ENCODE measurements at regions not wholly inside any gene's neighbourhood (a gene's known extent, or its start where the extent isn't known, plus 50 kb on each side); places are given as distances from the start of the nearest gene placed in this dataset.

DNA sequence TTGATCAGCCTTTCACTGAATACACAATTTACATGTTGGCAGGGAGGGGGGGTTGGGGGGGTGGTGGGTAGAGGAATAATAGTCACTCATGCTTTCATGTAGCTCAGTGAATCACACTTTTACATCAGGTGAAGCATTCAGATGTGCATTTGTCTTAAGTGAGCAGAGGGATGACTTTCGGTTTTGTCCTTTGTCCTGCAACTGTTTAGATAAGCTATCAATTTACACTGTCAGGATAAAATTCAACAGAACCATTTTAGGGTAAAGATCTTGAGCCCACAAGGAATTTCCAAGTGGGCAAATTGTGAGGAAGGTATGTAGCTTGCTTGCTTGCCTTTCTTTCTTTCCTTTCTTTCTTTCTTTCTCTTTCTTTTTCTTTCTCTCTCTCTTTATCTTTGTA, 576.2 kb downstream of the MTRR start:
- Histone ChIP-seq H3K4me3 (replicated peaks in 1 of 2; ENCODE audit: low read depth in 1 of 2, low read length in 2 of 2) (no peak overlapping the region), H3K27ac (ENCODE audit: low read depth, low read length) (no peak overlapping the region), H3K9ac (ENCODE audit: low read length) (no peak overlapping the region), H3K27me3 (ENCODE audit: insufficient read depth, low read length) (no peaks in the 10 kb centered on the region), H3K4me1 (ENCODE audit: control insufficient read depth in 1 of 2, insufficient read depth in 2 of 2, low read length in 2 of 2) (no peaks in the 10 kb centered on the region), H3K79me2 (ENCODE audit: insufficient read depth, low read length) (no peaks in the 10 kb centered on the region), H3K4me2 (ENCODE audit: low read length) (no peak overlapping the region), H4K20me1 (ENCODE audit: insufficient read depth) (no peaks in the 10 kb centered on the region), H2AFZ (ENCODE audit: low read depth, low read length, poor library complexity, severe bottlenecking) (no peak overlapping the region), H3K9me2 (ENCODE audit: insufficient read depth) (no peaks in the 10 kb centered on the region), H3K9me3 (ENCODE audit: control insufficient read depth in 1 of 2, insufficient read depth in 1 of 2, low read depth in 1 of 2, low read length in 2 of 2) (peaks cover under 1 to 27% of the 10 kb centered on the region in 2 experiments; a peak in 2 of 4 replicates), H3K36me3 (ENCODE audit: control insufficient read depth in 1 of 2, insufficient read depth in 2 of 2, low read length in 2 of 2) (no peaks in the 10 kb centered on the region)
- ChIA-PET CTCF (no interaction called here), POLR2A (no interaction called here), RAD21 (ENCODE audit: low non-redundant PET in 1 of 2, low total read pairs in 2 of 2, uncharacterized antibody in 2 of 2, unreplicated experiment in 2 of 2) (no interaction called here)
- intact Hi-C loops (cut with micrococcal nuclease): no loop called here
- no TSS peak for BruUV-seq (replicated peaks)
- ATAC-seq (no peak), DNase-seq (ENCODE audit: low read depth, low spot score) (no peak)
- no peak for TF ChIP-seq ZNF274 (IDR thresholded peaks at IDR 0.05; ENCODE audit: low read depth, low read length)
- TF ChIP-seq JUND (IDR thresholded peaks at IDR 0.05): no peak
- TF ChIP-seq CEBPB (IDR thresholded peaks at IDR 0.05; ENCODE audit: low read depth): no peak
- no peak for TF ChIP-seq ELF1 (IDR thresholded peaks at IDR 0.05; ENCODE audit: borderline replicate concordance, low read depth)
- no peak for TF ChIP-seq FOSL1 (IDR thresholded peaks at IDR 0.05; ENCODE audit: low read depth)
- TF ChIP-seq MAX (IDR thresholded peaks at IDR 0.05): no peak
- TF ChIP-seq, protein P1, sequence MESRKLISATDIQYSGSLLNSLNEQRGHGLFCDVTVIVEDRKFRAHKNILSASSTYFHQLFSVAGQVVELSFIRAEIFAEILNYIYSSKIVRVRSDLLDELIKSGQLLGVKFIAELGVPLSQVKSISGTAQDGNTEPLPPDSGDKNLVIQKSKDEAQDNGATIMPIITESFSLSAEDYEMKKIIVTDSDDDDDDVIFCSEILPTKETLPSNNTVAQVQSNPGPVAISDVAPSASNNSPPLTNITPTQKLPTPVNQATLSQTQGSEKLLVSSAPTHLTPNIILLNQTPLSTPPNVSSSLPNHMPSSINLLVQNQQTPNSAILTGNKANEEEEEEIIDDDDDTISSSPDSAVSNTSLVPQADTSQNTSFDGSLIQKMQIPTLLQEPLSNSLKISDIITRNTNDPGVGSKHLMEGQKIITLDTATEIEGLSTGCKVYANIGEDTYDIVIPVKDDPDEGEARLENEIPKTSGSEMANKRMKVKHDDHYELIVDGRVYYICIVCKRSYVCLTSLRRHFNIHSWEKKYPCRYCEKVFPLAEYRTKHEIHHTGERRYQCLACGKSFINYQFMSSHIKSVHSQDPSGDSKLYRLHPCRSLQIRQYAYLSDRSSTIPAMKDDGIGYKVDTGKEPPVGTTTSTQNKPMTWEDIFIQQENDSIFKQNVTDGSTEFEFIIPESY (IDR thresholded peaks at IDR 0.05; ENCODE audit: extremely low read depth, insufficient replicate concordance, low read length): no peak
- TF ChIP-seq EGR1 (IDR thresholded peaks at IDR 0.05; ENCODE audit: low read depth): no peak
- no peak for TF ChIP-seq EZH2 (IDR thresholded peaks at IDR 0.05)

- Histone ChIP-seq H3K9me2 (ENCODE audit: insufficient read depth) (no peaks in the 10 kb centered on the region), H3K27ac (ENCODE audit: low read depth, low read length) (no peak overlapping the region), H3K79me2 (ENCODE audit: insufficient read depth, low read length) (no peaks in the 10 kb centered on the region), H3K4me1 (ENCODE audit: control insufficient read depth in 1 of 2, insufficient read depth in 2 of 2, low read length in 2 of 2) (no peaks in the 10 kb centered on the region), H3K36me3 (ENCODE audit: control insufficient read depth in 1 of 2, insufficient read depth in 2 of 2, low read length in 2 of 2) (no peaks in the 10 kb centered on the region), H3K9ac (ENCODE audit: low read length) (no peak overlapping the region), H2AFZ (ENCODE audit: low read depth, low read length, poor library complexity, severe bottlenecking) (no peak overlapping the region), H3K27me3 (ENCODE audit: insufficient read depth, low read length) (no peaks in the 10 kb centered on the region), H4K20me1 (ENCODE audit: insufficient read depth) (no peaks in the 10 kb centered on the region), H3K4me2 (ENCODE audit: low read length) (no peak overlapping the region), H3K9me3 (ENCODE audit: control insufficient read depth in 1 of 2, insufficient read depth in 1 of 2, low read depth in 1 of 2, low read length in 2 of 2) (peaks cover 4 to 29% of the 10 kb centered on the region in 2 experiments; a peak in 2 of 4 replicates), H3K4me3 (replicated peaks in 1 of 2; ENCODE audit: low read depth in 1 of 2, low read length in 2 of 2) (no peak overlapping the region)
- CTCF ChIA-PET: no interaction called here
- BruUV-seq (replicated peaks): no TSS peak
- DNase-seq (ENCODE audit: low read depth, low spot score) (no peak), ATAC-seq (no peak)
- POLR2A ChIA-PET: no interaction called here
- intact Hi-C loops (cut with micrococcal nuclease): no loop called here
- RAD21 ChIA-PET (ENCODE audit: low non-redundant PET in 1 of 2, low total read pairs in 2 of 2, uncharacterized antibody in 2 of 2, unreplicated experiment in 2 of 2): no interaction called here
- TF ChIP-seq ELF1 (IDR thresholded peaks at IDR 0.05; ENCODE audit: borderline replicate concordance, low read depth): no peak
- no peak for TF ChIP-seq YY1 (IDR thresholded peaks at IDR 0.05; ENCODE audit: extremely low read depth, insufficient replicate concordance, low read depth, low read length)
- TF ChIP-seq MAX (IDR thresholded peaks at IDR 0.05): no peak
- no peak for TF ChIP-seq POLR2AphosphoS5 (IDR thresholded peaks at IDR 0.05; ENCODE audit: low read depth, low read length)
- no peak for TF ChIP-seq CBX3 (IDR thresholded peaks at IDR 0.05; ENCODE audit: low read depth)
- TF ChIP-seq CTCF (IDR thresholded peaks at IDR 0.05 in 2 of 3, conservative IDR thresholded peaks at IDR 0.05 in 1 of 3; ENCODE audit: borderline replicate concordance in 1 of 3, insufficient read depth in 1 of 3, low read depth in 2 of 3, low read length in 2 of 3): no peak
- TF ChIP-seq EZH2phosphoT487 (IDR thresholded peaks at IDR 0.05; ENCODE audit: borderline replicate concordance): no peak
- TF ChIP-seq, protein P1 (IDR thresholded peaks at IDR 0.05; ENCODE audit: extremely low read depth, insufficient replicate concordance, low read length): no peak
- no peak for TF ChIP-seq EZH2 (IDR thresholded peaks at IDR 0.05)
- TF ChIP-seq FOSL1 (IDR thresholded peaks at IDR 0.05; ENCODE audit: low read depth): no peak
Measured at GRCh38 chr5:8446179-8446578, 577.2 kb downstream of the MTRR start.
